Upper lobe of left lung (tissue), 4 donors: ENCODE measurements at regions not wholly inside any gene's neighbourhood (a gene's known extent, or its start where the extent isn't known, plus 50 kb on each side); places are given as distances from the start of the nearest gene placed in this dataset.

Experiments
- CTCF ChIP-seq, 6 experiments: fragments of 450-650 bp in 4 of 6; fragments of 200-600 bp in 2 of 6; sonication (generic) in 2 of 6; IDR thresholded peaks; one replicate each; pipeline ENCODE4 v1.5.1; 2016 to 2019; ENCODE audit warnings: antibody characterized with exemption in 6 of 6
- EP300 ChIP-seq, 4 donors: sonication (generic); formaldehyde crosslinking; IDR thresholded peaks; one replicate each; pipeline ENCODE4 v1.5.1; 2017; ENCODE audit warnings: antibody characterized with exemption in 4 of 4, control low read depth in 2 of 4
- POLR2A ChIP-seq, 4 donors: fragments of 450-650 bp; IDR thresholded peaks; one replicate each; pipeline ENCODE4 v1.5.1; 2016 to 2017; ENCODE audit warnings: antibody characterized with exemption in 4 of 4, mild to moderate bottlenecking in 2 of 4
- POLR2AphosphoS5 ChIP-seq, 2 donors: sonication (generic); formaldehyde crosslinking; IDR thresholded peaks; one replicate each; pipeline ENCODE4 v1.5.1; 2017; ENCODE audit warnings: antibody characterized with exemption in 2 of 2

GRCh38 chr12:114041590-114041989, 75.5 kb upstream of the RBM19 start:
- TF ChIP-seq POLR2AphosphoS5 (IDR thresholded peaks at IDR 0.05) (no peak), CTCF (IDR thresholded peaks at IDR 0.05) (no peak), POLR2A (IDR thresholded peaks at IDR 0.05) (no peak), EP300 (IDR thresholded peaks at IDR 0.05) (no peak)
